MCF 10A (cell line): ENCODE measurements at regions not wholly inside any gene's neighbourhood (a gene's known extent, or its start where the extent isn't known, plus 50 kb on each side); places are given as distances from the start of the nearest gene placed in this dataset.

Source experiments
- BruUV-seq: library from RNA; stranded (reverse); fragments of 400-500 nt; replicated peaks from 2 replicates; lab custom pipeline; 2021; lab: Mats Ljungman, UMichigan
- CTCF ChIA-PET: fragments of 300-600 bp; sonication (Branson Sonifier 250); formaldehyde crosslinking; extraction: SDS; loops from one replicate; lab custom pipeline; 2021; ENCODE audit warnings: antibody characterized with exemption, inconsistent platforms; lab: Yijun Ruan, JAX
- POLR2A ChIA-PET: fragments of 300-600, 350-650 bp; sonication (Branson Sonifier 250); formaldehyde crosslinking; extraction: SDS; loops from one replicate; lab custom pipeline; 2020; ENCODE audit warnings: antibody characterized with exemption, inconsistent platforms; lab: Yijun Ruan, JAX
- DNase-seq: peaks from one replicate; pipeline ENCODE4 v3.0.0-alpha.2; 2018; ENCODE audit not compliant: unreplicated experiment
- H3K27ac Mint-ChIP-seq: one replicate; pipeline ENCODE4 v1.8.0; 2022; ENCODE audit warnings: mild to moderate bottlenecking, low read depth, mixed read lengths; ENCODE audit not compliant: unreplicated experiment
- H3K27me3 Mint-ChIP-seq: one replicate; pipeline ENCODE4 v1.8.0; 2022; ENCODE audit warnings: mixed read lengths; ENCODE audit not compliant: insufficient read depth, unreplicated experiment
- H3K36me3 Mint-ChIP-seq: one replicate; pipeline ENCODE4 v1.8.0; 2022; ENCODE audit warnings: mild to moderate bottlenecking, moderate library complexity, mixed read lengths; ENCODE audit not compliant: insufficient read depth, unreplicated experiment
- H3K4me1 Mint-ChIP-seq: one replicate; pipeline ENCODE4 v1.8.0; 2022; ENCODE audit warnings: mixed read lengths; ENCODE audit not compliant: insufficient read depth, unreplicated experiment
- H3K4me3 Mint-ChIP-seq: one replicate; pipeline ENCODE4 v1.8.0; 2022; ENCODE audit warnings: mild to moderate bottlenecking, moderate library complexity, mixed read lengths; ENCODE audit not compliant: unreplicated experiment
- H3K9me3 Mint-ChIP-seq: one replicate; pipeline ENCODE4 v1.8.0; 2022; ENCODE audit warnings: mixed read lengths; ENCODE audit not compliant: unreplicated experiment
- CTCF ChIP-seq: fragments of 200-600 bp; IDR thresholded peaks from one replicate; pipeline ENCODE4 v1.8.0; 2022; ENCODE audit warnings: antibody characterized with exemption, mild to moderate bottlenecking; ENCODE audit not compliant: unreplicated experiment
- intact Hi-C: fragments of 100-400 bp; cut with micrococcal nuclease; formaldehyde crosslinking; loops from 2 replicates; pipeline ENCODE4 v1.14.1; 2022

GRCh38 chr12:5230861-5231260 is 187.2 kb downstream of the KCNA5 start:
- H3K4me3 Mint-ChIP-seq: no peak overlapping the region
- no peak for DNase-seq
- H3K27ac Mint-ChIP-seq: no peak overlapping the region
- intact Hi-C loops: no loop called here
- no peak for TF ChIP-seq CTCF
- POLR2A ChIA-PET: no interaction called here
- H3K36me3 Mint-ChIP-seq: no peaks in the 10 kb centered on the region
- BruUV-seq: no TSS peak
- peaks cover 43% of the 10 kb centered on the region for H3K9me3 Mint-ChIP-seq
- H3K27me3 Mint-ChIP-seq: no peaks in the 10 kb centered on the region
- no peaks in the 10 kb centered on the region for H3K4me1 Mint-ChIP-seq
- CTCF ChIA-PET: interaction anchor here (0.6 kb wide), 1 partner anchor 255 kb away, joined by 3 read pairs; no protein-coding TSS in a partner anchor

GRCh38 chr12:5232291-5232690 is 188.6 kb downstream of the KCNA5 start:
- no peaks in the 10 kb centered on the region for H3K4me1 Mint-ChIP-seq
- ChIA-PET POLR2A (no interaction called here), CTCF (no interaction called here)
- H3K9me3 Mint-ChIP-seq: peaks cover 33% of the 10 kb centered on the region
- intact Hi-C loops: no loop called here
- no peak overlapping the region for H3K4me3 Mint-ChIP-seq
- TF ChIP-seq CTCF: no peak
- no peaks in the 10 kb centered on the region for H3K27me3 Mint-ChIP-seq
- no peak for DNase-seq
- no peaks in the 10 kb centered on the region for H3K36me3 Mint-ChIP-seq
- no TSS peak for BruUV-seq
- H3K27ac Mint-ChIP-seq: no peak overlapping the region

- no peak overlapping the region for H3K4me3 Mint-ChIP-seq
- intact Hi-C loops: no loop called here
- ChIA-PET CTCF (no interaction called here), POLR2A (no interaction called here)
- no TSS peak for BruUV-seq
- TF ChIP-seq CTCF: no peak
- H3K4me1 Mint-ChIP-seq: no peaks in the 10 kb centered on the region
- no peaks in the 10 kb centered on the region for H3K36me3 Mint-ChIP-seq
- H3K27me3 Mint-ChIP-seq: no peaks in the 10 kb centered on the region
- no peak overlapping the region for H3K27ac Mint-ChIP-seq
- peaks cover 38% of the 10 kb centered on the region for H3K9me3 Mint-ChIP-seq
- no peak for DNase-seq
Measured at GRCh38 chr12:5232826-5233500, 189.3 kb downstream of the KCNA5 start.

GRCh38 chr12:5236022-5236640 is 192.5 kb downstream of the KCNA5 start:
- DNase-seq: no peak
- Mint-ChIP-seq H3K4me1 (no peaks in the 10 kb centered on the region), H3K27me3 (no peaks in the 10 kb centered on the region), H3K36me3 (no peaks in the 10 kb centered on the region), H3K27ac (no peak overlapping the region), H3K4me3 (no peak overlapping the region), H3K9me3 (peaks cover 28% of the 10 kb centered on the region)
- intact Hi-C loops: no loop called here
- CTCF ChIA-PET: no interaction called here
- POLR2A ChIA-PET: no interaction called here
- BruUV-seq: no TSS peak
- no peak for TF ChIP-seq CTCF
